Epidermal melanocyte (primary cell): ENCODE measurements at regions not wholly inside any gene's neighbourhood (a gene's known extent, or its start where the extent isn't known, plus 50 kb on each side); places are given as distances from the start of the nearest gene placed in this dataset.
"Not testable (repeated sequence)": the region's sequence is repeated elsewhere in the genome, so short reads cannot be mapped to it uniquely, and the experiment has no call there.

Experiments used
- DNase-seq: peaks from one replicate; pipeline ENCODE4 v3.0.0; 2011; ENCODE audit warnings: low spot score; ENCODE audit not compliant: insufficient read length

DNA sequence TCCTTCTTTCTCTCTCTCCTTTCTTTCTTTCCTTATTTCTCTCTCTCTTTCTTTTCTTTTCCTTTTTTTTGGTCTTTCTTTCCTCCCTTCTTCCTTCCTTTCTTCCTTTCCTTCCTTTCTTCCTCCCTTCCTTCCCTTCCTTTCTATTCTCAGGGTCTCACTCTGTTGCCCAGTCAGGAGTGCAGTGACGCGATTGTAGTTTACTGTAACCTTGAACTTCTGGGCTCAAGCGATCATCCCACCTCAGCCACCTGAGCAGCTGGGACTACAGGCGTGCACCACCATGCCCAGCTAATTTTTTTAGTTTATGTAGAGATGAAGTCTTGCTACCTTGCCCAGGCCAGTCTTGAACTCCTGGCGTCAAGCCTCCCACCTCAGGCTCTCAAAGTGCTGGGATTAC is 83.8 kb upstream of the PPM1B start:
- DNase-seq: no peak

DNA sequence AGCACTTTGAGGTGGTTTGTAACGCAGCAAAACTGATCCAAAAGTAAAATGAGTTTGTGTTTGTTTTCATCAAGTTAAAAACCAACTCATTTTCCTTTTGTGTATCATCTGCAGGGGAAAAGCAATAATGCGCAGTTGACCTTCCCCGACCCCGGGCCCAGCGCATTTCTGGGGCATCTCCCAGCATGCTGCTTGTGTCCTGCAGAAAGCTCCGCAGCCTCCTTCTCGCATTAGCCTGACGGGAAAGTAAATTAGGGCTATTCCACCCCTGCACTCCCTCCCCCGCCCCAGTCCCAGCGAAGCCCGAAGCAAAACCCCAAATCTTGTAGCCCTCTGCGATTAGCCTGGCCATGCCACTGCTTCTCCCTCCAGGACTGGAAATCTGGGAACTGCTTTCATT is 82.0 kb upstream of the PPM1B start:
- no peak for DNase-seq

DNA sequence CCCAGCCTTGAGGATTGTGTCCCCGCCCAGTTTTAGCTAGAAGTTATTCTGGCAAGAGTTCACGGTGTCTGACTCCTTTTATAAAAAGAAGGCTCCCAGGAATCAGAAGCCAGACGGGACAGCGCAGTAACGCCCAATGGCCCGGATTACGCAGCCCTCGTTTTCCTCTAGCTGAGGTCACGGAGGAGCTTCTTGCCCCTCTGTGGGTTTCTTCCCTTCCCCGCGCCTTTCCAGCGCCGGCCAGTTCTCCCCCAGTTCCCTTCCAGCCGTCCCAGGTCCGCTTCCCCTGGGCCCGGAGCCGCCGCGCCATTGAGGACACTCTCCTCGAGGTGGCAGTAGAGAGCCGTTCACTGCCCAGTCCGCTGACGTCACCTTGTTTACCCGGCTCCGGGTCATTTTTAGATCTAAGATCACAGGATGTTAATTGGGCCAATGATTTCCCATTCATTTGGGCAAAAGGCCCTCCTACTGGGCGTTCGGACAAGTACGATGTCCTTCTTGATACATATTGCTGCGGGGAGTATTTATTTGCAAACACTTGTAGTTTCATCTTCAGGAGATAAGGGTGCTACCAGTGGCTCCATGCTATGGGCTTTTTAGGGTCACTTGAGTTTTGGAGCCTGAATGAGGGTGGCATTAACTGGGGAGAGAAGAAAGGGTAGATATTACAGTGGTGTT is 81.5 kb upstream of the PPM1B start:
- DNase-seq: peak; percentile 70

DNA sequence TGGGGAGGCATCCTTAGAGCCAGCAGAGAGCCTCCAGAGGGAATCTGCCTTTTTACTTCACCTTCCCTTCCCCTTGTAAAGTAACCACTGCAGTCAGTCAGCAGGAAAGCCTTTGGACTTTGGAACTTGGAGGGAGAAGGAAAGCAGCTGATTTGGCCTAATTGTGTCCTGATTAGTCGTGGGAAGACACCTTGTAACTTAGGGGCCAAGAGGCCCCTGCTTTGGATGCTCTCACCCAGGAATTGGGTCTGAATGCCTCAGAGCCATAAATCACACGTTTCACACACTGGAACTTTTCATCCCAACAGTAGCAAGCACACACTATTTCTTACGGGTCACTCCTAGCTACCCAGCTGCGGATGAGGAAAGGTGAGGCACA is 81.0 kb upstream of the PPM1B start:
- DNase-seq: no peak

DNA sequence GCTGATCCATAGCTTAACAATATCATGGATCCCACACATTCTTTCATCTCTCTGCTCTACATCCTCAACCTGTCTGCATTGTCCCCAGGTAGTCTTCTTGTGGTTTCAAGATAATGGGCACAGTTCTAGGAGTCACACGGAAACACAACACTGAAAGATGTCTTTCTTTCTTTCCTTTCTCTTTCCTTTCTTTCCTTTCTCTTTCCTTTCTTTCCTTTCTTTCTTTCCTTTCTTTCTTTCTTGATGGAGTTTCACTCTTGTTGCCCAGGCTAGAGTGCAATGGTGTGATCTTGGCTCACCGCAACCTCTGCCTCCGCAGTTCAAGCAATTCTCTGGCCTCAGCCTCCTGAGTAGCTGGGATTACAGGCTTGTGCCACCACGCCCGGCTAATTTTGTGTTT is 76.2 kb upstream of the PPM1B start:
- DNase-seq: not testable (repeated sequence)

DNA sequence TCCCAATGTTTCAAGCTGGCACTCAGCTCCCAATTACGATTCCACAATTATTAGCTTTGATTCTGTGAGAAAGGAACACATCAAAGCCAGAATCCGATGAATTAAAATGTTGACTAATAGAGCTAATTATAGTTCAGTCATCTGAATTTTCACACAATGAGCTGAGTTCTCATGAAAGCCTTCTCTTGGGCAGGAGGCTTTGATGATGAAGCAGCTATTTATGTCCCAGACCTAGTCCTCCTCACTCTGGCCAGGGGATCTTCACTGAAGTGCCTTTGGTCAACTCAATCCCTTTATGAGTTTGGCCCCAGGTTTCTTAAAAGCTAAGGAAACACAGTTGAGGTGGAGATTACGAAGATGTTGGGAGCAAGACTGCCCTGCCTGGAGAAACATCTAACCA is 74.7 kb upstream of the PPM1B start:
- no peak for DNase-seq

DNA sequence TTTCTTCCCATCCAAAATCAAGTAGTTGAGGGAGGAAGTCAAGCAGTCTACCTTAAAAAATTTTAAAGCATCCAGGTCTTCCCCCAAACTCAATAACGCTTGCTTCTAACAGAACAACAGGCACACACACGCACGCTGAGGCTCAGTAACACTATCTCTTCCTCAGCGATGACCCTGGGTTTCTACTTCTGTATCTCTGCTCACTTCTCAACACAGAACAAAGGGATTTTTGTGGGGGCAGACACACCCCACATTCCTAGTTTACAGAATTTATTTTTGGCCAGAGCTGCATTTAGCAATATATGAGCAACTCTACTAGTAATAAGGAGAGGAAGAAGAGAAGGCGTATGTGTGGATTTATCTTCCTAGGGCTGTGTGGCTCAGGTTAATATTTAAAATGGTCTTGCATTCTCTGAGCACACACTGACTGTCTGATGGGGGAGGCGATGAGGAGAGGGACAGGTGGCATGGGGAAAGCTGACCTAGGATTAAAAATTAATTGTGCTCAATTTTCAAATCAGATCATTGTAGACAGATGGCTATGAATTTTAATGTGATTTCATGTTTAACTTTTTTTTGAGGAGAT is 71.3 kb upstream of the PPM1B start:
- no peak for DNase-seq

DNA sequence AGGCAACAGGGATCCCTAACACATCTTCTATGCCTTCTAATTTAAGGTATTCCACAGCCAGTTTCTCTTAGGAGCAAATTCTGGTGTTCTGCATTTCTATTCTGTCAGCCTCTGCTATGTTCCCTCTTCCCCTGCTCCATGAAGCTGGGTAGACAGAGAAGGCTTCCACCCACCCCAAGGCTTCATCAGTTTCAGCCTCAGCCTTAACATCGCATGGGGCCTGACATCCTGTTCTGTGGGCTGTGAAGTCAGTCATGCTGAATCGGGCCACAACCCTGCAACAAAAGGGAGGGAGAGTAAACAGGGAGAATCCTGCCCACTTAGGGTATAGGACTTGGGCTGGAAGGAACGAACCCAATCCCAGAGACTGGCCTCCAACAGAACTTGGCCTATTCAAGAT is 70.6 kb upstream of the PPM1B start:
- DNase-seq: no peak

DNA sequence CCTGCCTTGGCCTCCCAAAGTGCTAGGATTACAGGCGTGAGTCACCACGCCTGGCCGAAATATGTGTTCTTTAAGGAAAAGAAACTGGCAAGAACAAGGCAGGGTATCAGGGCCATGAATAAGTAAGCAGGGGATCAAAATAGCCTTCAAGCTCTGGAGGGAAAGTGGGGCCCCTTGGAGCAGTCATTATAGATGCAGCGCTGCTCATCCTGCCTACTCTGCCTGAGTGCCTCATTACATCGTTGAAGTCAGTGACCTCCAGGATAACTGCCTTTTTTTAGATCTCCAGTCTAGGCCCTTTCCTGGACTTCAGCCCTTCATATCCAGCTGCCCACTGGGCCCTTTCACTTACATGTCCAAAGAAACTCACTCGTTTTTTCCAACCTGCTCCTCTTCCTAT is 69.8 kb upstream of the PPM1B start:
- DNase-seq: no peak

DNA sequence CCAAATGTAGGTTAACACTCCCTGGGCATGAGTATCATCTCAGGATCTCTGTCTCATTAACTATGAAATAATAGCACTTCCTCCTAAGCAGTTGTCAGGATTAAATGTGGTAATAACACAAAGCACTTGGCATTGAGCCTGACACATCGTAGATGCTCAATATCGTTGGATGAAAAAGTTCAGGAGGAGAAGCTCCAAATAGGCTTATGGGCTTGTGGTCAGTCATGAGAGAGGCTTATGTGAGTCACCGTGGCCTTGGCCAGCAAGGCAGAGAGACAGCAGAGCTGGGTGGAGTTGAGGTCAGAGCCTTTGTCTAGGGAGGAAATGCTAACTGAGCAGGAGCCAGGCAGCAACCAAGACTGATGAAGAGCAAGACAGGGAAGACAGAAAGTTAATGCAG is 68.3 kb upstream of the PPM1B start:
- DNase-seq: no peak

DNA sequence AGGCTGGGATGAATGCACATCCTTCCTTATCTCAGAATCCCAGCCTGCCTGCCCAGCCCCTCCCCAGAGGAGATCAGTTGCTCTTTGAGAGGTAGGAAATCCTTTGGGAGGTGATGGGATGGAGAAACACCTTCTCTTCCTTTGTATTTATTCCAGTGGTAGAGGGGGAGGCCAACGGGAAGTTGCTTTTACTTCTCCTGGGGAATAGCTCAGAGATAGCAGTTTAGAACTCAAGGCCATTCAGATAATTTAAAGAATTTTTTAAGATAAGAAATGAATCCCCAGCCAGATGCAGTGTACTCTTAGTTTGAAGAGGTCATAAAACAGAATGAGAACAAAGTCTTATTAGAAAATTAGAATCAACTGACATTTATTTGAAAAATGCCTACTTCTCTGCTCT is 67.4 kb upstream of the PPM1B start:
- DNase-seq: no peak

DNA sequence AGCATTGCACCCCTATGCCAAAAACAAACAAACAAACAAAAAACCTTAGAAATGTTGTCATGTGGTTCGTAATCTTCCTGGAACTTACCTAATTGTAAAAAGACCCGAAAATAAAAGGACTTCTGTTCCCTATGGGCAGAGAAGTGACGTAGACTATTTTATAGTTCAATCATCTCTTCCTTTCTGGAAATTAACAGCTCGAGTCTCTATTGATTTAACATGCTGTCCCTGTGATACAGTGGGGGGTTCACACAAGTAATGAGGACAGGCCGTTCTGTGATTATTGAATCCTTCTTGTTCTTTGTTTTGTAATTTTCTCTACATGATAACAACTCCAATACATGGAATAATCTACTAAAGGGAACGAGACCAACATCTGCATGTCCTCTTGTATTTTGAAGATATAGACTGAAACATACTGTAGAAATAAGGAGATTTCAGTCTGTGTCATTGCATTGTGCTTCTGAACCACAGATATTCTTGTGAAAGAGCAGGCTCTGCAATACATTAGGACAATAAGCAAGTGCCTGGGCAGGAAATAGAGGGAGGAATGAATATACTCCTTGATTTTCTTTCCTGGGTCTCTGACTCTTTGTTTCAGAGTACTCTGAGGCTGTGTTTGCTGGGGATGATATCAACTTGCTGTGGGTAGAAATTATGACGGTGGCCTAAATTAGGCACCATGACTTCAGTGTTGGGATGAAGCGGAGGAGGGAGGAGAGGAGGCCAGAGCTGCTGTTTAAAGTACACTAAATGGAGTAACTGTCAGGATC is 65.7 kb upstream of the PPM1B start:
- no peak for DNase-seq

DNA sequence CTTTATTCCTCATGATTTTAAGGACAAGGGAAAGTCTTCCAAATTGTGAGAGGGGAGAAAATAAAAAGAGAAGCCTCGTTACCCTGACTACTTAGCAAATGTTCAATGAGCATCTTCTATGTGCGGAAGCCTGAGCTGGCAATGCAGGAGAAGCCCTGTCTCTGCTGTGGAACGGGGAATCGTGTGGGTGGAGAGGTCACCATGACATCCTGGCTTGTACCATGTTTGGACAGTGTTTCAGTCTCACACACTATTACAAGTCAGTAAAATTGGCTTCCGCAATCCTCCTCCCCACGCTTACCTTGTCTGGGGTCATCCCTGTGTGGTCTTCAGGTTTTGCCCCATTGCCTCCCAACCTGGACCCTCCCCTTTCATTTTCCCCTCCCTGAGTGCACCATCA is 65.0 kb upstream of the PPM1B start:
- no peak for DNase-seq

DNA sequence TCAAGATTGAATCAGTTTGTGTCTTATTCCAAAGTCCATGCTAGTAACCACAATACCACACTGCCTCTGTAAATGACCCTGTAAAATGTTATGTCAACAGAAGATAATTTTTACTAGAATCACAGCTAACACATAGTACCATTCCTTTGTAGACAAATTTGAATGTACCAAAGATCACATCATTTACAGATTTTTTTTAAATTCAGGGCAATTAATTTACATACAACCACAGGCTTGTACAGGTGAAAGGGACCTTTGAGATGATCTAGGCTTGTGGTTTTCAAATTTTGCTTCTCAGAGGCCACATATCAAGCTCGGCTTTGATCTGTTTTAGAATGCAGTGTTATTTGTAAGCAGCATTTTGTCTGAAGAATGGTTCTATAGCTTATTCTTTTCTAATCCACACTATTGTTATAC is 63.8 kb upstream of the PPM1B start:
- DNase-seq: no peak

DNA sequence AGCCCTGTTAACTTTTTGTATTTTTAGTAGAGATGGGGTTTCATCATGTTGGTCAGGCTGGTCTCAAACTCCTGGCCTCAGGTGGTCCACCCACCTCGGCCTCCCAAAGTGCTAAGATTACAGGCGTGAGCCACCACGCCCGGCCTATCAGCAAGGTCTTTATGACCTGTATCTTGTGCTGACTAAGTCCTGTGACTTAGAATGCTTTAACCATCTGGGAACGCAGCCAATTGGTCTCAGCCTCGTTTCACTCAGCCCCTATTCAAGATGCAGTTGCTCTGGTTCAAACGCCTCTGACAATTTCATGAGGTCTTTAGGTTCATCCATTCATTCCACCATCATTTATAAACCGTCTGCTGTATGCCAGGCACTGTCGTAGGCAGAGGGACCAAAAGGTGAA is 62.2 kb upstream of the PPM1B start:
- not testable (repeated sequence) for DNase-seq

DNA sequence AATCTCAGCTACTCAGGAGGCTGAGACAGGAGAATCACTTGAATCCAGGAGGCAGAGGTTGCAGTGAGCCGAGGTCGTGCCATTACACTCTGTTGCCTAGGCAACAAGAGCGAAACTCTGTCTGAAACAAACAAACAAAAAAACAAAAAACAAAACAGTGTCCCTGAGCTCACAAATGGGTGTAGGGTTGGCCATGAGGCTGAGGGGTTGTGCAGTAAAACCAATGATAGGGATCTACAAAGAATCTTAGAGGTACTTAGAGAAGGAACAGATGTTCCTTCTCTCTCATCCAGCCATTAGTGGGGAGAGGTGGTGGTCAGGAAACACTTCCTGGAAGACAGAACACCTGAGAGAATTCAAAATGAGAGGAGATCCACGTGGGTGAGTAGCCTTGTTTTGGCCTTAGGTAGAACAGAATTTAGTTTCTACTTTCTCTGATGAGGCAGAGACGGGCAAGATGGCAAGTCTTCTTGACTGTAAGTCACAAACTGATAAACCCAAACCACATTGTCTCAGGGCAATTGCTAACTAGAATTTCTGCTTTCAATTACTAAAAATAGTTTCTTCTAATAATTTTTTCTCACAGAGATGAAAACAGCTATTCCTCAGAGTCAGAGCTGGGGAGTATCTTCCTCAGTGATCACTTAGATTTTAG is 61.5 kb upstream of the PPM1B start:
- no peak for DNase-seq

DNA sequence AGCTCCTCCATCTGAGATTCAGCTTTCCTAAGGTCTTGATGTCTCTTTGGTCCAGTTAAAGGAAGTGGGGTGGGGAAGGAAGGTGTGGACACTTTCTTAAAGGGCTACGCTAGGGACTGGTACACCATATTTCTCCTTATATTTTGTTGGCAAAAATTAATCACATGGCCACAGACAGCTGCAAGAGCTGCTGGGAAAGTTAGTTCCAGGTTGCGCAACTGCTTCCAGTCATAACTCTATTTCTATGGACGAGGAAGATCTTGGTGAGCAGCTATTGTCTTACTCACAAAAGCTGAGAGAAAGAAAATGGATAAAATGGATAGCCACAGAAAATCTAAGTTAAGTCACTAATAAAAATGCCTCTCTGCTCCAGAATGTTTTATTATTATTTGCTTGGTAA is 60.7 kb upstream of the PPM1B start:
- no peak for DNase-seq

DNA sequence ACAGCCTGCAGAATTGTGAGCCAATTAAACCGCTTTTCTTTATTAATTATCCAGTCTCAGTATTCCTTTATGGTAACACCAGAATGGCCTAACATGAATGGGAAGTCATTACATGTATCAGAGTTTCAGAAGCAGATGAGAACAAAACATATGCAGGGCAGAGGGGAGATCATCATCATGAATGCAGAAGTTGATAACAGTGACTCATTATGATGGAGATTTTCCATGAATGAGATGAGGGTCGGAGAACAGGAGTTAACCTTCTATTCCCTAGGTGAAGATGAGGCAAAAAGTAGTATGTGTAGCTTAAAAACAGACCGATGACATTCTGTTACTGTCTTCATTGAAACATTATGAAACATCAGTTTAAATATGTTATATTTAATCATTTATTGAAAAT is 59.5 kb upstream of the PPM1B start:
- DNase-seq: no peak

DNA sequence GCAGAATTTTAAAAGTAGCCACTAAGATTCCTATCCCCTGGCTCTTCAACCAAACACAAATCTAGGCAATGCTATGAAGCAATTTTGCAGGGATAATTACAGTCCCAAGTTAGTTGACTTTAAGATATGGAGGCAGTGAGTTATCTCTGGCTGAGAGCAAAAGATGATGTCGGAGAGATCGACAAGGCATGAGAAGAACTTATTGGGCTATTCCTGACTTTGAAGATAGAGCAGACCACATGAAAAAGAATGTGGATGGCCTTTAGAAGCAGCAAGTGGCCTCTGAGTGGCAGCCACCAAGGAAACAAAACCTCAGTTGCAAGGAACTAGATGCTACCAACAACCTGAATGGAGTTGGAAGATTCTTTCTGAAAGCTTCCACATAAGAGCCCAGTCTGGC is 58.2 kb upstream of the PPM1B start:
- DNase-seq: no peak

DNA sequence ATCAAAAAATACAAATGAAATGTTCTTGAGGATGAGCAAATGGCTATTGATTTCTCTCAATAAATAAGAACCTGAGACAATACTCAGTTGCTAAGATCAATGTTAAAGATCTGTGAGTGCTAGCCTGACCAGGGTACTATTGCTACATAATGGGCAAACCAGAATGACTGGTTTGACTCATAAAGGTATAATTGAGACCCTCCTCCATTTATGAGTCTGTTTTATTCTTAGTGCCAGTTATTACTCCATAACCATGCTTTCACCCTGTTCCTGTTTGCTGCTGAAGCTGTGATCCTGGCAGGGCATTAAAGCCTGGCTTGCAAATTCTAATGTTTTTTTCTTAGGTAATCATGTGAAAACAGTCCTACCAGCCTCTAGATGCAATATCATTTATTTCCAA is 56.6 kb upstream of the PPM1B start:
- no peak for DNase-seq

DNA sequence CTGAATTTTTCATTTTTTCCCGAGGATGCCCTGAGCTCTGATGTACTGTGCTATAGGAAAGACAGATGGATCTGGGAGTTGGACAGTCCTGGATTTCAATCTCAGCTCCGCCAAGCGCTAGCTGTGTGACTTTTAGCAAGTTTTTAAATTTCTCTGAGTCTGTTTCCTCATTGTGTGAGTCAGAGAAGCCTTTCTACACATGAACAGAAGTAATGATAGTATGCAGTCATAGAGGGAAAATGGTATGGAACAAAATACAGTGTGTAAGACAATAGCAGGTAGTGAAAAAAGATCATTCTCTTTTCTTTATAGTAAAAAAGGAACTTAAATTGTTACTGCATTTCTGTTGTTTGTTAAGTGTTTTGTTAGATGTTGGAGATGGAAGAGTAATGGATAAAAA is 52.4 kb upstream of the PPM1B start:
- DNase-seq: no peak

DNA sequence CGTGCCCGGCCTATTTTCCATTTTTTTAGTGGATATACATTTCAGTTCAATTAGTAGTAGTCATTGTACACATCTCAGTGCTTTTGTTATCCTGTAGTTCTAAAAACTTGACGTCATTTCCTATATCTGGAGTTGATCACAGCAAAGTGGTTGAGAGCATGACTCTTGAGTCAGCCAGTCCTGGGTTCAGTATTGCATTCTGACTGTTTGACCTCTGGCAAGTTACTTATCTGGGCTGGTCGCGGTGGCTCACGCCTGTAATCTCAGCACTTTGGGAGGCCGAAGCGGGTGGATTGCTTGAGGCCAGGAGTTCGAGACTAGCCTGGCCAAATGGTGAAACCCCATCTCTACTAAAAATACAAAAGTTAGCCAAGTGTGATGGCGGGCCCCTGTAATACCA is 50.4 kb upstream of the PPM1B start:
- DNase-seq: no peak
